Hepatocyte (in vitro differentiated cells): ENCODE measurements at regions not wholly inside any gene's neighbourhood (a gene's known extent, or its start where the extent isn't known, plus 50 kb on each side); places are given as distances from the start of the nearest gene placed in this dataset.
A peak's percentile ranks its signal among the peaks of the same experiment; 100 is the strongest.

Experiments used
- DNase-seq: peaks from one replicate; pipeline ENCODE4 v3.0.0-alpha.2; 2016; ENCODE audit warnings: low spot score
- H2AFZ ChIP-seq: fragments of 200-600 bp; sonication (generic); 2 replicates; pipeline ENCODE4 v1.6.0; 2016; ENCODE audit warnings: antibody characterized with exemption, mild to moderate bottlenecking
- H3K27ac ChIP-seq: fragments of 200-600 bp; sonication (generic); 2 replicates; pipeline ENCODE4 v1.5.1; 2016; ENCODE audit warnings: mild to moderate bottlenecking
- H3K27me3 ChIP-seq: fragments of 200-600 bp; sonication (generic); 2 replicates; pipeline ENCODE4 v1.6.1; 2016
- H3K36me3 ChIP-seq: fragments of 200-600 bp; sonication (generic); replicated peaks from 2 replicates; pipeline ENCODE4 v1.5.1; 2016; ENCODE audit warnings: low read depth; ENCODE audit not compliant: insufficient read depth
- H3K4me1 ChIP-seq: fragments of 200-600 bp; sonication (generic); 2 replicates; pipeline ENCODE4 v1.5.1; 2016; ENCODE audit warnings: mild to moderate bottlenecking, moderate library complexity; ENCODE audit not compliant: insufficient read depth
- H3K4me2 ChIP-seq: fragments of 200-600 bp; sonication (generic); 2 replicates; pipeline ENCODE4 v1.6.0; 2016
- H3K4me3 ChIP-seq: fragments of 200-600 bp; sonication (generic); 2 replicates; pipeline ENCODE4 v1.5.1; 2016; ENCODE audit warnings: mild to moderate bottlenecking
- H3K79me2 ChIP-seq: fragments of 200-600 bp; sonication (generic); 2 replicates; pipeline ENCODE4 v1.6.0; 2017; ENCODE audit warnings: mild to moderate bottlenecking
- H3K9me2 ChIP-seq: fragments of 200-600 bp; sonication (generic); replicated peaks from 2 replicates; pipeline ENCODE4 v1.6.0; 2017; ENCODE audit warnings: mild to moderate bottlenecking; ENCODE audit not compliant: insufficient read depth
- H3K9me3 ChIP-seq: fragments of 200-600 bp; sonication (generic); 2 replicates; pipeline ENCODE4 v1.5.1; 2016; ENCODE audit warnings: low read depth, mild to moderate bottlenecking
- H4K20me1 ChIP-seq: fragments of 200-600 bp; sonication (generic); 2 replicates; pipeline ENCODE4 v1.6.0; 2016; ENCODE audit warnings: mild to moderate bottlenecking; ENCODE audit not compliant: insufficient read depth, poor library complexity, severe bottlenecking
- CTCF ChIP-seq: fragments of 200-600 bp; sonication (generic); IDR thresholded peaks from 2 replicates; pipeline ENCODE4 v1.5.1; 2016; ENCODE audit warnings: antibody characterized with exemption, mild to moderate bottlenecking; ENCODE audit not compliant: poor library complexity
- EZH2 ChIP-seq: fragments of 200-600 bp; sonication (generic); IDR thresholded peaks from 2 replicates; pipeline ENCODE4 v1.6.1; 2016; ENCODE audit warnings: antibody characterized with exemption, mild to moderate bottlenecking, borderline replicate concordance
- EZH2phosphoT487 ChIP-seq: fragments of 200-600 bp; sonication (generic); IDR thresholded peaks from one replicate; pipeline ENCODE4 v1.6.1; 2018; ENCODE audit warnings: antibody characterized with exemption, mild to moderate bottlenecking, low read depth, moderate library complexity; ENCODE audit not compliant: unreplicated experiment, severe bottlenecking
- WGBS: methylation state at CpG from one replicate; pipeline ENCODE4 v1.1.6; 2016; ENCODE audit warnings: low lambda C conversion rate; ENCODE audit errors: missing lambda C conversion rate; 5-methylcytosine and 5-hydroxymethylcytosine counted together

GRCh38 chr10:55410415-55410885, 609.4 kb upstream of the PCDH15 start:
- no peak for TF ChIP-seq EZH2phosphoT487
- TF ChIP-seq CTCF: peak; percentile 21
- TF ChIP-seq EZH2: no peak
- Histone ChIP-seq H3K36me3 (no peaks in the 10 kb centered on the region), H3K9me3 (no peaks in the 10 kb centered on the region), H3K4me2 (no peak overlapping the region), H3K27me3 (no peaks in the 10 kb centered on the region), H4K20me1 (no peaks in the 10 kb centered on the region), H3K79me2 (no peaks in the 10 kb centered on the region), H3K4me3 (no peak overlapping the region), H2AFZ (peak overlapping the region; percentile 17), H3K27ac (no peak overlapping the region), H3K9me2 (no peaks in the 10 kb centered on the region), H3K4me1 (no peaks in the 10 kb centered on the region)
- DNase-seq: peak; percentile 28
- WGBS: 51% methylated on average over 7 of the region's 7 CpGs

- no peaks in the 10 kb centered on the region for H3K79me2 ChIP-seq
- H3K4me1 ChIP-seq: no peaks in the 10 kb centered on the region
- WGBS: 86% methylated on average over 6 of the region's 6 CpGs
- H3K27me3 ChIP-seq: no peaks in the 10 kb centered on the region
- H3K27ac ChIP-seq: no peak overlapping the region
- H2AFZ ChIP-seq: no peak overlapping the region
- no peaks in the 10 kb centered on the region for H3K9me3 ChIP-seq
- TF ChIP-seq CTCF: no peak
- no peak for TF ChIP-seq EZH2
- TF ChIP-seq EZH2phosphoT487: no peak
- H3K36me3 ChIP-seq: no peaks in the 10 kb centered on the region
- H4K20me1 ChIP-seq: no peaks in the 10 kb centered on the region
- H3K4me3 ChIP-seq: no peak overlapping the region
- H3K4me2 ChIP-seq: no peak overlapping the region
- no peak for DNase-seq
- no peaks in the 10 kb centered on the region for H3K9me2 ChIP-seq
Observed at GRCh38 chr10:55404094-55404493, 603.1 kb upstream of the PCDH15 start.

GRCh38 chr10:55400075-55400849, 599.2 kb upstream of the PCDH15 start:
- H4K20me1 ChIP-seq: no peaks in the 10 kb centered on the region
- H3K27me3 ChIP-seq: no peaks in the 10 kb centered on the region
- H3K4me2 ChIP-seq: no peak overlapping the region
- no peaks in the 10 kb centered on the region for H3K9me3 ChIP-seq
- TF ChIP-seq EZH2 (no peak), EZH2phosphoT487 (no peak), CTCF (no peak)
- H3K36me3 ChIP-seq: no peaks in the 10 kb centered on the region
- H3K27ac ChIP-seq: no peak overlapping the region
- 66% methylated on average over 3 of the region's 3 CpGs for WGBS
- H3K79me2 ChIP-seq: no peaks in the 10 kb centered on the region
- no peak for DNase-seq
- H3K9me2 ChIP-seq: no peaks in the 10 kb centered on the region
- H3K4me1 ChIP-seq: no peaks in the 10 kb centered on the region
- H2AFZ ChIP-seq: no peak overlapping the region
- H3K4me3 ChIP-seq: no peak overlapping the region
